ENCODE measurements at regions not wholly inside any gene's neighbourhood (a gene's known extent, or its start where the extent isn't known, plus 50 kb on each side); places are given as distances from the start of the nearest gene placed in this dataset.

DNA sequence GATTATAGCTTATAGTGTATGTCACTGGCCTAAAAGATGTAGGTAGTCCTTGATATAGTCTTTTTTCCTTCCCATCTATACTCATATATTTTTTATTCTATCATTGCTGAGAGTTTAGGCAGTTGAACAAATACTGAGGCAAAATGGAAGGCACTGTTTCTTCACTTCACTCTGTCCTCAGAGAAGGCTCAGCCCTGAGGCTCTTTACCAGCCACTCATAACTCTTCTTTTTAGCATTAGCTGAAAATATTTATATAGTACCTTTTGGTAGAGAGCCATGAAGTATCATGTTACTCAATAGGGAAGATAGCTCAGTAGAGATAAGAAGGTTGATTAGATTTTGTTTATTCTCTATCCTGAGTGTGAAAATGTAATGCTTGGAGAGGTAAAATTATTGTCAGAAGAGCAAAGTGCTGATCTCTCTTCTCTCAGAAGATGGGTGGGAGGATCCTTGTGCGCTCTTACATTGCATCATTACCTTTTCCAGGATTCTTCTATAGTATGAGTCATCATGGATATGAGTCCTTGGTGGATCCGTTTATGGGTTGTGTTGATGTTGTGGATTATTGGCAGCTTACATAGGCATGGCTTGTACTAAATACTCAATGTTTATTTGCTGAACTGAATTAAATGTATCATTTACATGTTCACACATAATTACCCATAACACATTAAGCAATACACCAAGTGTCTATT, 88.1 kb downstream of the ANXA1 start:
- Histone ChIP-seq H3K9me3 (ENCODE audit: control insufficient read depth in 2 of 2, insufficient read depth in 1 of 2, low read depth in 1 of 2, low read length in 1 of 2) (no peaks in the 10 kb centered on the region), H3K27ac (ENCODE audit: low read depth in 1 of 3, low read length in 2 of 3) (no peak overlapping the region), H3K4me1 (ENCODE audit: control insufficient read depth in 3 of 3, insufficient read depth in 2 of 3, low read depth in 1 of 3, low read length in 2 of 3) (no peaks in the 10 kb centered on the region), H3K27me3 (ENCODE audit: control insufficient read depth in 3 of 3, insufficient read depth in 3 of 3, low read length in 3 of 3) (peaks cover 0 to 1% (median 0%) of the 10 kb centered on the region in 3 donors), H3K36me3 (ENCODE audit: control insufficient read depth in 3 of 3, insufficient read depth in 2 of 3, low read depth in 1 of 3, low read length in 3 of 3) (no peaks in the 10 kb centered on the region), H3K4me3 (ENCODE audit: low read depth in 1 of 3, low read length in 3 of 3) (no peak overlapping the region)
- DNase-seq (no peak), FAIRE-seq (no peak)
- WGBS, 3 donors, result 71 to 90% (median 76%) methylated on average over 2 of the region's 2 CpGs

DNA sequence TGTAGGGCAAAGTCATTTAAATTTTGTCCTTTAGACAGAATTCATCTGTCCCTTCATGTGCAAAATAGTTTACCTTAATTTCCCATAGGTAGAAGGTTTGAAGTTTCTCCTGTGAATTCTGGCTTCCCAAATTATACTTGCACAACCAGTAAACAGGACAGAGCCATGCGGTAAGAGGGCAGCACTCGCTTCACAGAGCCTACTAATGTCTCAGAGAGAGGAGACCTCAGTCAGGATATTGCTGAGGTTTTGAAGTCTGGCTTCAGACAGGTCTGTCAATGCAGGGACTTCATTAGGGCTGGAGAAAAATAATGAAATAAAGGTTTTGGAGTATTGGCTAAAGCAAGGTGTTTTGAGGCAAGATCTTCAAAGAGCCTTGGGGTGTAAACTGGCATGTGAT, 91.4 kb downstream of the ANXA1 start:
- 62 to 78% (median 65%) methylated on average over 2 of the region's 2 CpGs for WGBS, 3 donors
- no peaks in the 10 kb centered on the region for H3K4me1 ChIP-seq (ENCODE audit: control insufficient read depth in 3 of 3, insufficient read depth in 2 of 3, low read depth in 1 of 3, low read length in 2 of 3)
- H3K27me3 ChIP-seq (ENCODE audit: control insufficient read depth in 3 of 3, insufficient read depth in 3 of 3, low read length in 3 of 3), result no peaks in the 10 kb centered on the region
- H3K36me3 ChIP-seq (ENCODE audit: control insufficient read depth in 3 of 3, insufficient read depth in 2 of 3, low read depth in 1 of 3, low read length in 3 of 3), result no peaks in the 10 kb centered on the region
- FAIRE-seq (no peak), DNase-seq (no peak)
- H3K4me3 ChIP-seq (ENCODE audit: low read depth in 1 of 3, low read length in 3 of 3), result no peak overlapping the region
- no peak overlapping the region for H3K27ac ChIP-seq (ENCODE audit: low read depth in 1 of 3, low read length in 2 of 3)
- no peaks in the 10 kb centered on the region for H3K9me3 ChIP-seq (ENCODE audit: control insufficient read depth in 2 of 2, insufficient read depth in 1 of 2, low read depth in 1 of 2, low read length in 1 of 2)

DNA sequence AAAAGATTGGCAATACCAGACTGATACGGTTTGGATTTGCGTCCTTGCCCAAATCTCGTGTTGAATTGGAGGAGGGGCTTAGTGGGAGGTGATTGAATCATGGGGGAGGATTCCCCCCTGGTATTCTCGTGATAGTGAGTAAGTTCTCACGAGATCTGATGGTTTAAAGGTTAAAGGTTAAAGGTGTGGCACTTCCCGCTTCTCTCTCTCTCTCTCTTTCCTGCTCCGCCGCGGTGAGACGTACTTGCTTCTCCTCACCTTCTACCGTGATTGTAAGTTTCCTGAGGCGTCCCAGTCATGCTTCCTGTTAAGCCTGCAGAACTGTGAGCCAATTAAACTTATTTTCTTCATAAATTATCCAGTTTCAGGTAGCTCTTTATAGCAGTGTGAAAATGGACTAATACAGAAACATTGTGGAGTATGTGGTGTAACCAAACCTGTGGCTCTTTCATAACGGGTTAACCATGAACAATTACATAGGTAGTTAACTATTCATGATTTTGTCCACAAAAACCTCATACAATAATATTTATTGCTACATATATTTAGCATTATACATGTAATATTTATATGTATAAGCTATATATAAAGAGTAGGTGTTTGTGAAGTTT, 107.5 kb downstream of the ANXA1 start:
- no peak overlapping the region for H3K27ac ChIP-seq (ENCODE audit: low read depth in 1 of 3, low read length in 2 of 3)
- DNase-seq, result no peak
- no peak overlapping the region for H3K4me3 ChIP-seq (ENCODE audit: low read depth in 1 of 3, low read length in 3 of 3)
- no peaks in the 10 kb centered on the region for H3K4me1 ChIP-seq (ENCODE audit: control insufficient read depth in 3 of 3, insufficient read depth in 2 of 3, low read depth in 1 of 3, low read length in 2 of 3)
- 71 to 83% (median 75%) methylated on average over 13 of the region's 13 CpGs for WGBS, 3 donors
- no peaks in the 10 kb centered on the region for H3K9me3 ChIP-seq (ENCODE audit: control insufficient read depth in 2 of 2, insufficient read depth in 1 of 2, low read depth in 1 of 2, low read length in 1 of 2)
- no peaks in the 10 kb centered on the region for H3K27me3 ChIP-seq (ENCODE audit: control insufficient read depth in 3 of 3, insufficient read depth in 3 of 3, low read length in 3 of 3)
- no peak for FAIRE-seq
- no peaks in the 10 kb centered on the region for H3K36me3 ChIP-seq (ENCODE audit: control insufficient read depth in 3 of 3, insufficient read depth in 2 of 3, low read depth in 1 of 3, low read length in 3 of 3)

DNA sequence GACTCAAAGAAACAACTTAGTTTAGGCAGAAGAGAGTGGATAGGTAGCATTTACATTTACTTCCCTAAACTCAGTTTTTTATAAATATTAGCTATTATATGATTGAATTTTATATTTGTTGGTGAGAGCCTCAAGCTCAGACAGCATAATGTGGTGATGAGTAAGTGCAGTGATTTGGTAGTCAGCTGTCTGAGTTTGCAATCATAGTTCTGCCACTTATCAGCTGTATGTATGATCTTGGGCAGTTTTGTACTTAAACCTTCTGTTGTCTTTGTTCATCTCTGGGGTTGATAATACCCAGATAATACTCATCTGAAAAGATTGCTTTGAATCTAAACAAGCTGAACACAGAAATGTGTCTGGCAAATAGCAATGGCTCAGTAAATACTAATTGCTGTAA, 108.8 kb downstream of the ANXA1 start:
- FAIRE-seq, result no peak
- Histone ChIP-seq H3K9me3 (ENCODE audit: control insufficient read depth in 2 of 2, insufficient read depth in 1 of 2, low read depth in 1 of 2, low read length in 1 of 2) (no peaks in the 10 kb centered on the region), H3K4me1 (ENCODE audit: control insufficient read depth in 3 of 3, insufficient read depth in 2 of 3, low read depth in 1 of 3, low read length in 2 of 3) (no peaks in the 10 kb centered on the region), H3K27ac (ENCODE audit: low read depth in 1 of 3, low read length in 2 of 3) (no peak overlapping the region), H3K36me3 (ENCODE audit: control insufficient read depth in 3 of 3, insufficient read depth in 2 of 3, low read depth in 1 of 3, low read length in 3 of 3) (no peaks in the 10 kb centered on the region), H3K27me3 (ENCODE audit: control insufficient read depth in 3 of 3, insufficient read depth in 3 of 3, low read length in 3 of 3) (no peaks in the 10 kb centered on the region), H3K4me3 (ENCODE audit: low read depth in 1 of 3, low read length in 3 of 3) (no peak overlapping the region)
- no peak for DNase-seq

DNA sequence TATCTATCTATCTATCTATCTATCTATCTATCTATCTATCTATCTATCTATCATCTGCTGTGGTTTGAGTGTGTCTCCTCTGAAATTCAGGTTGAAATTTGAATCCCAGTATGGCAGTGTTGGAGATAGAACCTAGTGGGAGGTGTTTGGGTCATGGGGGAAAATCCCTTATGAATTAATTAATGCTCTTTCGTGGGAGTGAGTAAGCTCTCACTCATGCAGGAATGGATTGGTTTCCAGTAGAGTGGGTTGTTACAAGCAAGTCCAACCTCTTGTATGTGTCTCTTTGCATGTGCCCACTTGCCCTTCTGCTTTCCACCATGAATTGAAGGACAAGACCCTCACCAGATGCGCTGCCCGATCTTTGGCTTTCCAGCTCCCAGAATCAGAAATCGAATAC, 113.0 kb downstream of the ANXA1 start:
- no peak for FAIRE-seq
- 88 to 92% (median 91%) methylated on average over 4 of the region's 4 CpGs for WGBS, 3 donors
- Histone ChIP-seq H3K4me3 (ENCODE audit: low read depth in 1 of 3, low read length in 3 of 3) (no peak overlapping the region), H3K9me3 (ENCODE audit: control insufficient read depth in 2 of 2, insufficient read depth in 1 of 2, low read depth in 1 of 2, low read length in 1 of 2) (no peaks in the 10 kb centered on the region), H3K4me1 (ENCODE audit: control insufficient read depth in 3 of 3, insufficient read depth in 2 of 3, low read depth in 1 of 3, low read length in 2 of 3) (no peaks in the 10 kb centered on the region), H3K36me3 (ENCODE audit: control insufficient read depth in 3 of 3, insufficient read depth in 2 of 3, low read depth in 1 of 3, low read length in 3 of 3) (no peaks in the 10 kb centered on the region), H3K27ac (ENCODE audit: low read depth in 1 of 3, low read length in 2 of 3) (no peak overlapping the region), H3K27me3 (ENCODE audit: control insufficient read depth in 3 of 3, insufficient read depth in 3 of 3, low read length in 3 of 3) (no peaks in the 10 kb centered on the region)
- no peak for DNase-seq

DNA sequence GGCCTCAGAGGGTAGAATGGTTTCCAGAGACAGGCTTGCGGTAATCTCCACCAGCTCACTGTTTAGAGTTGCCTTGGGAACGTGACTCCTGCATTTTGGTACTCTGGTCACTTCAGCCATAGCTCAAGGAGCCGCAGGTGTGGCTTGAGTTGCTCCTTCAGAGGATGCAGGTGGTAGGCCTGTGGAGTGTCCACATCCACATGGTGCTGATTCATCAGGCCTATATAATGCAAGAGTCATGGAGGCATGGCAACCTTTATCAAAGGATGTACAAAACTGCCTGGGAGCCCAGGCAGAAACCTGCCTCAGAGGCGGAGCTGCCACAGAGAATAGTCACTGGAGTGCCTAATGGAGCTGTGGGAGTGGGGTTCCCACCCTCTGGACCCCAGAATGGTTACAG, 114.2 kb downstream of the ANXA1 start:
- Histone ChIP-seq H3K27ac (ENCODE audit: low read depth in 1 of 3, low read length in 2 of 3) (no peak overlapping the region), H3K4me3 (ENCODE audit: low read depth in 1 of 3, low read length in 3 of 3) (no peak overlapping the region), H3K4me1 (ENCODE audit: control insufficient read depth in 3 of 3, insufficient read depth in 2 of 3, low read depth in 1 of 3, low read length in 2 of 3) (no peaks in the 10 kb centered on the region), H3K27me3 (ENCODE audit: control insufficient read depth in 3 of 3, insufficient read depth in 3 of 3, low read length in 3 of 3) (no peaks in the 10 kb centered on the region), H3K9me3 (ENCODE audit: control insufficient read depth in 2 of 2, insufficient read depth in 1 of 2, low read depth in 1 of 2, low read length in 1 of 2) (no peaks in the 10 kb centered on the region), H3K36me3 (ENCODE audit: control insufficient read depth in 3 of 3, insufficient read depth in 2 of 3, low read depth in 1 of 3, low read length in 3 of 3) (no peaks in the 10 kb centered on the region)
- DNase-seq (no peak), FAIRE-seq (no peak)
- 82 to 86% (median 84%) methylated on average over 4 of the region's 4 CpGs for WGBS, 3 donors

DNA sequence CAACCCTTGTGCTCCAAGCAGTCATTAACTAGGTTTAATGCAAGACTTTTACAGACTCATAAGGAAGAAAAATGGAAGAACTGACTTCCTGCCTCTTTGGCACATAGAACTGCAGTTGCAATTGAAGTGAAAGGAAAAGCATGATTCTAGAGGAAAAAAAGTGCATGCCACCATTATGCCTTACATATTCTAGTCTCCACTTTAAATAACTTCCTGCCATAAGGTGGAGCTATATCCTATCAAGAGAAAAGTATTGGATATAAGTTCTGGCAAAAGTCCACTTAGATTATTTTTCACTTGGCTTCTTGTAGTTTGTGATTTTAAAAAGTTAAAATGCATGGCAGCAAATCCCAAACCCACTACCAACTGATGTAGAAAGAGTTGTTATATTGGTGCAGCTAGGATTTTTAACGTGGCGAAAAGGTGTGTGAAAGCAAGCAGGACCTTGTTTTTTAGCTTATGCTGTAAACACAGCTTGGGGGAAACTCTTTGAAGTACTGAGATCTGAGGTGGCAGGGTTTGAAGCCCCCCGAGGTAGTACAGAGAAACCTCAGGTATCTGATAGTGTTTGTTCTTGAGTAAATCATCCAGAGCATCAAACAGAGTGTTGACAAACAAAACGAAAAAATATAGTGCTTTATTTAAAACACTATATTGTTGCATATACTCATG, 117.9 kb downstream of the ANXA1 start:
- WGBS, 3 donors, result 31 to 32% (median 31%) methylated on average over 4 of the region's 4 CpGs
- Histone ChIP-seq H3K36me3 (ENCODE audit: control insufficient read depth in 3 of 3, insufficient read depth in 2 of 3, low read depth in 1 of 3, low read length in 3 of 3) (no peaks in the 10 kb centered on the region), H3K4me1 (ENCODE audit: control insufficient read depth in 3 of 3, insufficient read depth in 2 of 3, low read depth in 1 of 3, low read length in 2 of 3) (no peaks in the 10 kb centered on the region), H3K27ac (ENCODE audit: low read depth in 1 of 3, low read length in 2 of 3) (no peak overlapping the region), H3K27me3 (ENCODE audit: control insufficient read depth in 3 of 3, insufficient read depth in 3 of 3, low read length in 3 of 3) (no peaks in the 10 kb centered on the region), H3K9me3 (ENCODE audit: control insufficient read depth in 2 of 2, insufficient read depth in 1 of 2, low read depth in 1 of 2, low read length in 1 of 2) (no peaks in the 10 kb centered on the region), H3K4me3 (ENCODE audit: low read depth in 1 of 3, low read length in 3 of 3) (no peak overlapping the region)
- FAIRE-seq (no peak), DNase-seq (peak; percentile 7 to 12)

DNA sequence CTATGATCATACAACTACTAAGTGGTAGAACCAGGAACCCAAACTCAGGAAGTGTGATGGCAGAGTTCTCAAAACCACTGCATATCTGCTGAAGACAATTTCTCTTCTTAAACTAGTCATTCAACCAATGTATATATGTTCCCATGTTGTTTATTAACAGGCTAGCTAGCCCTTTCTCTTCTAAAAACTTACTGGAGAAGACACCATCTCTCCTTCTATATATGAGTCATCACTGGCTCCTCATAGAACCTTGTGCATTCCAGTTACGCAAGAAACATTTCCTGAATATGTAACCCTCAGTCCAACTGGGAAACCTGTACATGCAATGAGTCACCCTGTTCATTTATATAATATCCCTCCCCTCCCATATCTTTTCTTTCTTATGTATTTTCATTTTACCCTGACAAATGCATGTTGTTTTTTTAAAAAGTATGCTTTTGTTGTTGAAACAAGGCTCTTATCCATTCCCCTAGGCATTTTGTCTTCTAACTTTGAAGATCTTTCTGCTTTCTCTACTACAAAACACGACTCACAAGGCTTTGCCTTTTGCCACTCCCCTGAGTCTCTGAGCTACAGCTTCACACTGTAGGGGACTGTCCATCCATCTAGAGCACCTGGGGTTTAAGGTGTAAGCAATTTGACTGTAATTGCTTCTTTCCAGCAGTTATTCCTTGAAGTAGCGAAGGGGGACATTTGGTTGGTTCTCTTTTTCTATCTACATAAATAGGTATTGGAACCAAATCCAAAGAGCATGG, 119.5 kb downstream of the ANXA1 start:
- FAIRE-seq, result no peak
- no peak overlapping the region for H3K27ac ChIP-seq (ENCODE audit: low read depth in 1 of 3, low read length in 2 of 3)

More for the DNA sequence above, 119.5 kb downstream of the ANXA1 start:
- 42 to 59% (median 50%) methylated on average over 3 of the region's 3 CpGs for WGBS, 3 donors
- Histone ChIP-seq H3K27me3 (ENCODE audit: control insufficient read depth in 3 of 3, insufficient read depth in 3 of 3, low read length in 3 of 3) (no peaks in the 10 kb centered on the region), H3K9me3 (ENCODE audit: control insufficient read depth in 2 of 2, insufficient read depth in 1 of 2, low read depth in 1 of 2, low read length in 1 of 2) (no peaks in the 10 kb centered on the region), H3K4me3 (ENCODE audit: low read depth in 1 of 3, low read length in 3 of 3) (no peak overlapping the region), H3K4me1 (ENCODE audit: control insufficient read depth in 3 of 3, insufficient read depth in 2 of 3, low read depth in 1 of 3, low read length in 2 of 3) (no peaks in the 10 kb centered on the region), H3K36me3 (ENCODE audit: control insufficient read depth in 3 of 3, insufficient read depth in 2 of 3, low read depth in 1 of 3, low read length in 3 of 3) (no peaks in the 10 kb centered on the region)
- peak; percentile 14 to 39 for DNase-seq
